ENCODE measurements at regions not wholly inside any gene's neighbourhood (a gene's known extent, or its start where the extent isn't known, plus 50 kb on each side); places are given as distances from the start of the nearest gene placed in this dataset.

DNA sequence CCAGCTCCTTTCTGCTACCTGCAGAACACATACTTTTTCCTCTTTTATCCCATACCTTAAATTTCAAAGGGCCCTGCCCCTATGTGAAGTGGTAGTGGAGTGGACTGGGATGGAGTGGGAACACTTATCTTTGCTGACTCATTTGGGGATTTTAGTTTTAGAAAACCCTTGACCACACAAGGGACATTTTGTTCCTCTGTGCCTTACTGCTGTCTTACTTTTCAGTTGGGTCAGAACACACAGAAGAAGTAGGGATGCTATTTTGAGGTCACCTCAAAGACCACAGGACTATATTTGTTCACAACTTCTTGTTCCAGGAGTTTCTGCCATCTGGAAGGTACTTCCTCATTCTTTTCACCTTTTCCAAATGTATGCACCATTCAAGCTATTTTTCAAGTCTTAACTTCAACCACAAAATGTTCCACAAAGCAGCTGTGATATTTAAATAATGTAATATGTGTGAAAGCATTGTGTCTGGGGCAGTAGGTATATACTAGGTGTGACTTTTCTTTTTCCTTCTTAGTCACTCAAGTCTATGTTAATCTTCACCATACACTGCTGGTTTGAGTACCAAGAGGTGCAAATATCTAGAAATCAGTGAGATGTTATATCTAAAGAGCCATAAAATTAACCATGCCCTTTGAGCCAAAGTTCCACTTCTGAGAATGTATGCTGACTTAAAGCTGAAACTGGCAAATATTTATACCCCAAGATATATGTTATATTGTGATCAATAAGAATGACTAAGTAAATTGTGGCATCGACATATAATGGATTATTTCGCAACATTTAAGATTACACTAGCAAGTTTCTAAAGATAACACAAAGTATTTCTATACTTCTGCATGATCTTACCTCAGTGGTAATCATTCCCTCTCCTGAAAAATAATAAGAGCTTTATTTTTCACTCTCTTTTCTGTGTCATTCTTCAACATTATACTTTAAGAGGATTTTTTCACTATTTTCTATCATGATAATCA, 308.5 kb downstream of the MRPL39 start:
- Histone ChIP-seq H3K4me1 (ENCODE audit: control insufficient read depth, insufficient read depth, low read length) (no peaks in the 10 kb centered on the region), H3K4me3 (ENCODE audit: low read depth, low read length) (no peak overlapping the region), H3K36me3 (ENCODE audit: control insufficient read depth in 2 of 2, insufficient read depth in 1 of 2, low read length in 2 of 2) (no peaks in the 10 kb centered on the region), H3K9me3 (ENCODE audit: control insufficient read depth, insufficient read depth, low read depth, low read length) (no peaks in the 10 kb centered on the region), H3K27ac (ENCODE audit: extremely low read depth, low read depth, low read length) (no peak overlapping the region)
- TF ChIP-seq, protein P1, sequence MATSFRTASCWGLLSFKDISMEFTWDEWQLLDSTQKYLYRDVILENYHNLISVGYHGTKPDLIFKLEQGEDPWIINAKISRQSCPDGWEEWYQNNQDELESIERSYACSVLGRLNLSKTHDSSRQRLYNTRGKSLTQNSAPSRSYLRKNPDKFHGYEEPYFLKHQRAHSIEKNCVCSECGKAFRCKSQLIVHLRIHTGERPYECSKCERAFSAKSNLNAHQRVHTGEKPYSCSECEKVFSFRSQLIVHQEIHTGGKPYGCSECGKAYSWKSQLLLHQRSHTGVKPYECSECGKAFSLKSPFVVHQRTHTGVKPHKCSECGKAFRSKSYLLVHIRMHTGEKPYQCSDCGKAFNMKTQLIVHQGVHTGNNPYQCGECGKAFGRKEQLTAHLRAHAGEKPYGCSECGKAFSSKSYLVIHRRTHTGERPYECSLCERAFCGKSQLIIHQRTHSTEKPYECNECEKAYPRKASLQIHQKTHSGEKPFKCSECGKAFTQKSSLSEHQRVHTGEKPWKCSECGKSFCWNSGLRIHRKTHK (tag by site-specific recombination; IDR thresholded peaks at IDR 0.05), result no peak
- no peak for TF ChIP-seq WT1 (tag by site-specific recombination; IDR thresholded peaks at IDR 0.05)
- ChIA-PET CTCF (interaction anchor here (1.9 kb wide), 1 partner anchor 15 kb away, joined by 4 read pairs; no protein-coding TSS in a partner anchor), POLR2A (no interaction called here)

DNA sequence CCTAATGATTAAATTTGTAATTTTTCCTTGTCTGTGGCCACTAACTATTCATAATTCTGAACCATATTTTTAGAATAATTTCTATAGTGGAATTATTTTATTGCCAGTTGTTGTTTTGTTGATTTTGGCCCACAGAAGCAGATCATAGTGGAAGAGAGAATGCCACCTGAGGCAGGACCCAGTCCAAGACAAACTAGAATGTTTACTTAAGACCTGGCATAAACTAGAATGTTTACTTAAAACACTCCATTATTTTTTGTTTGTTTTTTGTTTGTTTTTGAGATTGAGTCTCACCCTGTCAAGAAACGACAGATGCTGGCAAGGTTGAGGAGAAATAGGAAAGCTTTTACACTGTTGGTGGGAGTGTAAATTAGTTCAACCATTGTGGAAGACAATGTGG, 310.2 kb downstream of the MRPL39 start:
- Histone ChIP-seq H3K27ac (ENCODE audit: extremely low read depth, low read depth, low read length) (no peak overlapping the region), H3K36me3 (ENCODE audit: control insufficient read depth in 2 of 2, insufficient read depth in 1 of 2, low read length in 2 of 2) (no peaks in the 10 kb centered on the region), H3K9me3 (ENCODE audit: control insufficient read depth, insufficient read depth, low read depth, low read length) (no peaks in the 10 kb centered on the region), H3K4me3 (ENCODE audit: low read depth, low read length) (no peak overlapping the region), H3K4me1 (ENCODE audit: control insufficient read depth, insufficient read depth, low read length) (no peaks in the 10 kb centered on the region)
- TF ChIP-seq ZFP3 (tag by site-specific recombination; IDR thresholded peaks at IDR 0.05; ENCODE audit: low read depth), result no peak
- no peak for TF ChIP-seq SP2 (tag by site-specific recombination; IDR thresholded peaks at IDR 0.05)
- TF ChIP-seq ZNF654 (tag by site-specific recombination; IDR thresholded peaks at IDR 0.05; ENCODE audit: low read depth), result no peak
- no peak for TF ChIP-seq MYNN (tag by site-specific recombination; IDR thresholded peaks at IDR 0.05; ENCODE audit: borderline replicate concordance)
- no peak for TF ChIP-seq ZNF239 (tag by site-specific recombination; IDR thresholded peaks at IDR 0.05)
- TF ChIP-seq, protein P2, sequence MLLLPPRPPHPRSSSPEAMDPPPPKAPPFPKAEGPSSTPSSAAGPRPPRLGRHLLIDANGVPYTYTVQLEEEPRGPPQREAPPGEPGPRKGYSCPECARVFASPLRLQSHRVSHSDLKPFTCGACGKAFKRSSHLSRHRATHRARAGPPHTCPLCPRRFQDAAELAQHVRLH (tag by site-specific recombination; IDR thresholded peaks at IDR 0.05), result no peak
- no peak for TF ChIP-seq ZNF645 (tag by site-specific recombination; IDR thresholded peaks at IDR 0.05)
- ChIA-PET CTCF (no interaction called here), POLR2A (no interaction called here)

DNA sequence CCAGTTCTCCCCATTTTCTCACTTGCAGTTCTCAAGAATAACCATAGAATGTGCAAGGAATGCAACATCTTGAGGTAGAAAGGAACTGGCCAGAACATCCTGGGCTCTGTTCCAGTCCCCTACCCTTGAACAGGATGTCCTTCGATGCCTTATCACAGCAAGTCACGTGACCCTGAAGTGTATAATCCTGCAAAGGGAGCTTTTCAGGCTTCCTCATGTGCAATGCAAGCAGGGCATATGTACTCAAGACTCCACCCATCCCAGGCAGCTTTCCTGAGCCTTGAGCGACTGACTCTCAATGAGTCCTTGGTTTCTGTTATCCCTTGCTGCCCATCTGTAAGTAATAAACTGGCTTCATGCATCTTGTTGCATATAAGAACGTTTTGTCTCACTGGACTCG, 311.0 kb downstream of the MRPL39 start:
- Histone ChIP-seq H3K36me3 (ENCODE audit: control insufficient read depth in 2 of 2, insufficient read depth in 1 of 2, low read length in 2 of 2) (no peaks in the 10 kb centered on the region), H3K27ac (ENCODE audit: extremely low read depth, low read depth, low read length) (no peak overlapping the region), H3K9me3 (ENCODE audit: control insufficient read depth, insufficient read depth, low read depth, low read length) (no peaks in the 10 kb centered on the region), H3K4me1 (ENCODE audit: control insufficient read depth, insufficient read depth, low read length) (no peaks in the 10 kb centered on the region), H3K4me3 (ENCODE audit: low read depth, low read length) (no peak overlapping the region)
- POLR2A ChIA-PET, result no interaction called here
- no peak for TF ChIP-seq OVOL3 (tag by site-specific recombination; IDR thresholded peaks at IDR 0.05)
- CTCF ChIA-PET, result no interaction called here

DNA sequence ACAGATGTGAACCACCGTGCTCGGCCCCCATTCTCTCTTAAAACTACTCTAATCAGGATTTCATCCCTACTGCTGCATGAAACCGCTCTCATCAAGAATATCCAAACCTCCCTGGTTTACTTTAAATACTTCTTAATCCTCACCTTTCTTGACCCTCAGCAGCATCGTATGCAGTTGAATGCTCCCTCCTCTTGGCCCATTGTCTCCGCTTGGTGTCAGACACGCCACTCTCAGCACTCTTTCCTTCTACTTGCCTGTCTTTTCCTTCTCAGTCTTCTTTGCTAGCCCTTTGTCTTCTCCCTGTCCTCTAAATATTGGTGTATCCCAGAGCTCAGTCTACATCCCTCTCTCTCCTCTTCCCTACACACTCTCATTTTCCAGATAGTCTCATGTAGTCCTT, 314.9 kb downstream of the MRPL39 start:
- Histone ChIP-seq H3K27ac (ENCODE audit: extremely low read depth, low read depth, low read length) (no peak overlapping the region), H3K4me3 (ENCODE audit: low read depth, low read length) (no peak overlapping the region), H3K9me3 (ENCODE audit: control insufficient read depth, insufficient read depth, low read depth, low read length) (no peaks in the 10 kb centered on the region), H3K4me1 (ENCODE audit: control insufficient read depth, insufficient read depth, low read length) (no peaks in the 10 kb centered on the region), H3K36me3 (ENCODE audit: control insufficient read depth in 2 of 2, insufficient read depth in 1 of 2, low read length in 2 of 2) (no peaks in the 10 kb centered on the region)
- CTCF ChIA-PET, result no interaction called here
- POLR2A ChIA-PET, result no interaction called here
- TF ChIP-seq ZNF843 (tag by site-specific recombination; IDR thresholded peaks at IDR 0.05), result no peak
- TF ChIP-seq MZF1 (tag by site-specific recombination; IDR thresholded peaks at IDR 0.05; ENCODE audit: borderline replicate concordance), result no peak
- no peak for TF ChIP-seq KLF16 (tag by site-specific recombination; IDR thresholded peaks at IDR 0.05)
- TF ChIP-seq GLI2 (tag by site-specific recombination; IDR thresholded peaks at IDR 0.05; ENCODE audit: borderline replicate concordance, low read depth), result no peak
- no peak for TF ChIP-seq YY1 (tag by site-specific recombination; IDR thresholded peaks at IDR 0.05)
- no peak for TF ChIP-seq ZNF571 (tag by site-specific recombination; IDR thresholded peaks at IDR 0.05)
- TF ChIP-seq ZXDB (tag by site-specific recombination; IDR thresholded peaks at IDR 0.05), result no peak
- no peak for TF ChIP-seq ZNF140 (tag by site-specific recombination; IDR thresholded peaks at IDR 0.05)
- TF ChIP-seq ZNF16 (tag by site-specific recombination; IDR thresholded peaks at IDR 0.05; ENCODE audit: low read depth), result no peak
- TF ChIP-seq HOXC10 (CRISPR knock-in tag; IDR thresholded peaks at IDR 0.05), result no peak
- no peak for TF ChIP-seq ZNF274 (IDR thresholded peaks at IDR 0.05; ENCODE audit: low read length)
- TF ChIP-seq ZNF274 (tag by site-specific recombination; IDR thresholded peaks at IDR 0.05; ENCODE audit: borderline replicate concordance), result no peak
- no peak for TF ChIP-seq ZNF610 (tag by site-specific recombination; IDR thresholded peaks at IDR 0.05; ENCODE audit: borderline replicate concordance)
- TF ChIP-seq SCRT2 (tag by site-specific recombination; IDR thresholded peaks at IDR 0.05), result no peak
- no peak for TF ChIP-seq ZBTB20 (tag by site-specific recombination; IDR thresholded peaks at IDR 0.05)
- TF ChIP-seq ZNF791 (tag by site-specific recombination; IDR thresholded peaks at IDR 0.05), result no peak

Measured in HEK293 (cell line).